Stimulated activated CD8-positive, alpha-beta memory T cell treated with anti-CD3 and anti-CD28 coated beads, Interleukin-15, amount 100 ng/mL, for 4 hours (primary cell): ENCODE measurements at regions not wholly inside any gene's neighbourhood (a gene's known extent, or its start where the extent isn't known, plus 50 kb on each side); places are given as distances from the start of the nearest gene placed in this dataset.

Experiments
- DNase-seq, 2 donors: peaks; one replicate each; pipeline ENCODE4 v3.0.0-alpha.2; 2020; ENCODE audit warnings: low read depth in 2 of 2

- DNase-seq = no peak
These were observed 116.2 kb downstream of the NSUN3 start for GRCh38 chr3:94179059-94179458.

GRCh38 chr3:94183551-94183950 lies 120.7 kb downstream of the NSUN3 start:
- DNase-seq = no peak

GRCh38 chr3:94184781-94185180 lies 121.9 kb downstream of the NSUN3 start:
- DNase-seq = no peak

- DNase-seq = no peak
These were observed 122.9 kb downstream of the NSUN3 start for GRCh38 chr3:94185753-94186152.

GRCh38 chr3:94187697-94188096 lies 124.8 kb downstream of the NSUN3 start:
- no peak for DNase-seq

GRCh38 chr3:94195381-94195780 lies 132.5 kb downstream of the NSUN3 start:
- DNase-seq = no peak

GRCh38 chr3:94206291-94206690 lies 143.4 kb downstream of the NSUN3 start:
- DNase-seq = no peak

GRCh38 chr3:94210256-94210655 lies 147.4 kb downstream of the NSUN3 start:
- no peak for DNase-seq

GRCh38 chr3:94217406-94217805 lies 154.5 kb downstream of the NSUN3 start:
- no peak for DNase-seq

- DNase-seq = no peak
These were observed 157.6 kb downstream of the NSUN3 start for GRCh38 chr3:94220426-94220825.

GRCh38 chr3:94221829-94222228 lies 159.0 kb downstream of the NSUN3 start:
- DNase-seq = no peak

GRCh38 chr3:94225148-94225865 lies 162.4 kb downstream of the NSUN3 start:
- DNase-seq = no peak

GRCh38 chr3:94226078-94226477 lies 163.2 kb downstream of the NSUN3 start:
- DNase-seq = no peak

GRCh38 chr3:94232921-94233320 lies 170.1 kb downstream of the NSUN3 start:
- DNase-seq = no peak

GRCh38 chr3:94234177-94234788 lies 171.4 kb downstream of the NSUN3 start:
- no peak for DNase-seq

- no peak for DNase-seq
These were observed 179.1 kb downstream of the NSUN3 start for GRCh38 chr3:94241986-94242385.

GRCh38 chr3:94246171-94246570 lies 183.3 kb downstream of the NSUN3 start:
- no peak for DNase-seq

GRCh38 chr3:94248042-94248441 lies 185.2 kb downstream of the NSUN3 start:
- no peak for DNase-seq

GRCh38 chr3:94249491-94250079 lies 186.7 kb downstream of the NSUN3 start:
- peak in 1 of 2 donors; percentile 11 for DNase-seq

GRCh38 chr3:94251566-94251965 lies 188.7 kb downstream of the NSUN3 start:
- DNase-seq = no peak

- no peak for DNase-seq
These were observed 189.5 kb downstream of the NSUN3 start for GRCh38 chr3:94252316-94252715.

GRCh38 chr3:94256888-94257813 lies 194.3 kb downstream of the NSUN3 start:
- DNase-seq = no peak
